H9 (cell line): ENCODE measurements at regions not wholly inside any gene's neighbourhood (a gene's known extent, or its start where the extent isn't known, plus 50 kb on each side); places are given as distances from the start of the nearest gene placed in this dataset.

Source experiments
- DNase-seq: peaks from one replicate; pipeline ENCODE4 v3.0.0-alpha.2; 2017
- H2AFZ ChIP-seq: one replicate; pipeline ENCODE4 v1.6.1; 2013; ENCODE audit warnings: mild to moderate bottlenecking, low read length, control low read depth, moderate library complexity
- H2AK5ac ChIP-seq: 2 replicates; pipeline ENCODE4 v1.6.1; 2013; ENCODE audit warnings: low read length, control low read depth, mixed read lengths; ENCODE audit not compliant: insufficient read length
- H2BK120ac ChIP-seq: one replicate; pipeline ENCODE4 v1.6.1; 2013; ENCODE audit warnings: low read depth, mild to moderate bottlenecking, low read length, control low read depth, inconsistent platforms; ENCODE audit not compliant: poor library complexity, severe bottlenecking
- H2BK12ac ChIP-seq: 2 replicates; pipeline ENCODE4 v1.6.1; 2013; ENCODE audit warnings: low read length, control low read depth, mixed read lengths, low read depth; ENCODE audit not compliant: insufficient read length
- H2BK15ac ChIP-seq: 2 replicates; pipeline ENCODE4 v1.6.1; 2013; ENCODE audit warnings: low read depth, low read length, control low read depth
- H2BK20ac ChIP-seq: one replicate; pipeline ENCODE4 v1.6.1; 2013; ENCODE audit warnings: low read depth, mild to moderate bottlenecking, low read length, control low read depth, inconsistent platforms; ENCODE audit not compliant: poor library complexity, severe bottlenecking
- H2BK5ac ChIP-seq: 2 replicates; pipeline ENCODE4 v1.6.1; 2013; ENCODE audit warnings: low read length, control low read depth, mixed read lengths; ENCODE audit not compliant: insufficient read length
- H3K14ac ChIP-seq: 2 replicates; pipeline ENCODE4 v1.6.1; 2013; ENCODE audit warnings: low read length, control low read depth; ENCODE audit not compliant: insufficient read depth
- H3K18ac ChIP-seq: 2 replicates; pipeline ENCODE4 v1.6.1; 2013; ENCODE audit warnings: low read depth, mild to moderate bottlenecking, mixed read lengths, low read length, control low read depth; ENCODE audit not compliant: insufficient read length
- H3K23ac ChIP-seq: 2 replicates; pipeline ENCODE4 v1.6.1; 2013; ENCODE audit warnings: low read length, control low read depth, mixed read lengths, low read depth; ENCODE audit not compliant: insufficient read length
- H3K23me2 ChIP-seq: 2 replicates; pipeline ENCODE4 v1.6.1; 2013; ENCODE audit warnings: low read depth, mild to moderate bottlenecking, mixed read lengths, low read length, control low read depth; ENCODE audit not compliant: insufficient read length, poor library complexity, severe bottlenecking
- H3K27ac ChIP-seq: 2 replicates; pipeline ENCODE4 v1.5.1; 2013; ENCODE audit warnings: low read length, control low read depth, mixed read lengths, low read depth; ENCODE audit not compliant: insufficient read length
- H3K27me3 ChIP-seq: 2 replicates; pipeline ENCODE4 v1.6.1; 2013; ENCODE audit warnings: low read length, control low read depth, inconsistent platforms; ENCODE audit not compliant: insufficient read depth
- H3K4ac ChIP-seq: 2 replicates; pipeline ENCODE4 v1.6.1; 2013; ENCODE audit warnings: low read depth, mild to moderate bottlenecking, control low read depth, inconsistent platforms, low read length, moderate library complexity
- H3K4me1 ChIP-seq: 2 replicates; pipeline ENCODE4 v1.6.1; 2013; ENCODE audit warnings: low read length, control low read depth, inconsistent platforms; ENCODE audit not compliant: insufficient read depth
- H3K4me2 ChIP-seq: 2 replicates; pipeline ENCODE4 v1.6.1; 2013; ENCODE audit warnings: low read length, control low read depth, mixed read lengths; ENCODE audit not compliant: insufficient read length, insufficient read depth
- H3K56ac ChIP-seq: 2 replicates; pipeline ENCODE4 v1.6.1; 2013; ENCODE audit warnings: low read depth, mild to moderate bottlenecking, mixed read lengths, low read length, control low read depth; ENCODE audit not compliant: insufficient read length
- H3K79me1 ChIP-seq: 2 replicates; pipeline ENCODE4 v1.6.1; 2013; ENCODE audit warnings: low read depth, mild to moderate bottlenecking, moderate library complexity, low read length, control low read depth, inconsistent platforms; ENCODE audit not compliant: insufficient read depth, poor library complexity, severe bottlenecking
- H3K79me2 ChIP-seq: 2 replicates; pipeline ENCODE4 v1.6.1; 2013; ENCODE audit warnings: low read length, control low read depth, inconsistent platforms; ENCODE audit not compliant: insufficient read depth
- H3K9ac ChIP-seq: 2 replicates; pipeline ENCODE4 v1.6.1; 2013; ENCODE audit warnings: low read length, control low read depth, mixed read lengths; ENCODE audit not compliant: insufficient read length; ENCODE audit errors: extremely low read depth
- H3K9me3 ChIP-seq: one replicate; pipeline ENCODE4 v1.6.1; 2013; ENCODE audit warnings: low read depth, low read length, inconsistent platforms; ENCODE audit not compliant: control insufficient read depth
- H3T11ph ChIP-seq: one replicate; pipeline ENCODE4 v1.6.1; 2013; ENCODE audit warnings: mild to moderate bottlenecking, low read length, control low read depth, inconsistent platforms
- H4K20me1 ChIP-seq: one replicate; pipeline ENCODE4 v1.6.1; 2013; ENCODE audit not compliant: control insufficient read depth, insufficient read length, insufficient read depth
- H4K5ac ChIP-seq: 2 replicates; pipeline ENCODE4 v1.6.1; 2013; ENCODE audit warnings: low read depth, mild to moderate bottlenecking, mixed read lengths, low read length, control low read depth; ENCODE audit not compliant: insufficient read length
- H4K8ac ChIP-seq: replicated peaks from 2 replicates; pipeline ENCODE4 v1.6.1; 2013; ENCODE audit warnings: low read length, control low read depth, mixed read lengths, low read depth; ENCODE audit not compliant: insufficient read length
- H4K91ac ChIP-seq: 2 replicates; pipeline ENCODE4 v1.6.1; 2013; ENCODE audit warnings: low read depth, mild to moderate bottlenecking, moderate library complexity, mixed read lengths, low read length, control low read depth; ENCODE audit not compliant: insufficient read length
- H3K27ac Mint-ChIP-seq, 3 experiments: 2 replicates in 2 of 3; 3 replicates in 1 of 3; pipeline ENCODE4 v1.8.0; 2020 to 2021; ENCODE audit warnings: mixed read lengths in 3 of 3, mild to moderate bottlenecking in 1 of 3, moderate library complexity in 1 of 3
- H3K27me3 Mint-ChIP-seq: 2 replicates; pipeline ENCODE4 v1.8.0; 2021; ENCODE audit warnings: low read depth, mild to moderate bottlenecking, moderate library complexity, mixed read lengths
- H3K36me3 Mint-ChIP-seq, 3 experiments: 2 replicates in 2 of 3; 3 replicates in 1 of 3; pipeline ENCODE4 v1.8.0; 2020 to 2021; ENCODE audit warnings: low read depth in 3 of 3, mixed read lengths in 3 of 3; ENCODE audit not compliant: insufficient read depth in 1 of 3
- H3K4me1 Mint-ChIP-seq, 2 experiments: 2 replicates each; pipeline ENCODE4 v1.8.0; 2020; ENCODE audit warnings: mixed read lengths in 2 of 2
- H3K4me3 Mint-ChIP-seq, 2 experiments: 2 replicates in 1 of 2; 3 replicates in 1 of 2; pipeline ENCODE4 v1.8.0; 2020 to 2021; ENCODE audit warnings: mild to moderate bottlenecking in 2 of 2, mixed read lengths in 2 of 2, moderate library complexity in 1 of 2
- H3K9me3 Mint-ChIP-seq, 2 experiments: 2 replicates in 1 of 2; 3 replicates in 1 of 2; pipeline ENCODE4 v1.8.0; 2020; ENCODE audit warnings: mild to moderate bottlenecking in 2 of 2, mixed read lengths in 2 of 2, moderate library complexity in 1 of 2
- WGBS: extraction: QIAGEN DNeasy Blood & Tissue Kit; methylation state at CpG from one replicate; pipeline ENCODE4 v1.1.7; 2013; ENCODE audit warnings: missing lambda C conversion rate, low lambda C conversion rate, mixed read lengths; ENCODE audit not compliant: insufficient read length; ENCODE audit errors: extremely low coverage; 5-methylcytosine and 5-hydroxymethylcytosine counted together
- TF ChIP-seq, protein P1 (sequence below): fragments of 200-600 bp; sonication (generic); conservative IDR thresholded peaks from 3 replicates; pipeline ENCODE4 v1.8.0; 2021; ENCODE audit warnings: antibody characterized with exemption, mild to moderate bottlenecking

GRCh38 chr5:32960340-32961058 is 249.4 kb downstream of the NPR3 start:
- Mint-ChIP-seq H3K27me3 (no peaks in the 10 kb centered on the region), H3K9me3 (peaks cover 5 to 15% of the 10 kb centered on the region in 2 experiments; a peak in 4 of 5 replicates), H3K27ac (no peak overlapping the region), H3K4me3 (no peak overlapping the region), H3K4me1 (peaks cover 20 to 22% of the 10 kb centered on the region in 2 experiments), H3K36me3 (peaks cover 0 to 19% (median 0%) of the 10 kb centered on the region in 3 experiments; a peak in 6 of 7 replicates)
- no peaks in the 10 kb centered on the region for H3K27me3 ChIP-seq
- H3K79me2 ChIP-seq = no peaks in the 10 kb centered on the region
- H2BK5ac ChIP-seq = no peak overlapping the region
- no peak overlapping the region for H3K4ac ChIP-seq
- no peak overlapping the region for H3K27ac ChIP-seq
- no peak overlapping the region for H3K9ac ChIP-seq
- no peak overlapping the region for H3K14ac ChIP-seq
- H3K23ac ChIP-seq = no peak overlapping the region
- H3K23me2 ChIP-seq = no peaks in the 10 kb centered on the region
- no peak overlapping the region for H4K8ac ChIP-seq
- no peak overlapping the region for H2BK20ac ChIP-seq
- no peak overlapping the region for H2AK5ac ChIP-seq
- TF ChIP-seq, protein P1, sequence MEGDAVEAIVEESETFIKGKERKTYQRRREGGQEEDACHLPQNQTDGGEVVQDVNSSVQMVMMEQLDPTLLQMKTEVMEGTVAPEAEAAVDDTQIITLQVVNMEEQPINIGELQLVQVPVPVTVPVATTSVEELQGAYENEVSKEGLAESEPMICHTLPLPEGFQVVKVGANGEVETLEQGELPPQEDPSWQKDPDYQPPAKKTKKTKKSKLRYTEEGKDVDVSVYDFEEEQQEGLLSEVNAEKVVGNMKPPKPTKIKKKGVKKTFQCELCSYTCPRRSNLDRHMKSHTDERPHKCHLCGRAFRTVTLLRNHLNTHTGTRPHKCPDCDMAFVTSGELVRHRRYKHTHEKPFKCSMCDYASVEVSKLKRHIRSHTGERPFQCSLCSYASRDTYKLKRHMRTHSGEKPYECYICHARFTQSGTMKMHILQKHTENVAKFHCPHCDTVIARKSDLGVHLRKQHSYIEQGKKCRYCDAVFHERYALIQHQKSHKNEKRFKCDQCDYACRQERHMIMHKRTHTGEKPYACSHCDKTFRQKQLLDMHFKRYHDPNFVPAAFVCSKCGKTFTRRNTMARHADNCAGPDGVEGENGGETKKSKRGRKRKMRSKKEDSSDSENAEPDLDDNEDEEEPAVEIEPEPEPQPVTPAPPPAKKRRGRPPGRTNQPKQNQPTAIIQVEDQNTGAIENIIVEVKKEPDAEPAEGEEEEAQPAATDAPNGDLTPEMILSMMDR = no peak
- WGBS = no CpG with 5 or more reads among the region's 2 CpGs
- H4K20me1 ChIP-seq = no peaks in the 10 kb centered on the region
- H2BK12ac ChIP-seq = no peak overlapping the region
- H3K79me1 ChIP-seq = no peaks in the 10 kb centered on the region
- H4K91ac ChIP-seq = no peak overlapping the region
- H3K4me1 ChIP-seq = no peaks in the 10 kb centered on the region; the same call in 1 of the 2 replicates
- H3K56ac ChIP-seq = no peak overlapping the region
- H2AFZ ChIP-seq = no peak overlapping the region
- no peaks in the 10 kb centered on the region for H3K9me3 ChIP-seq
- no peak overlapping the region for H3T11ph ChIP-seq
- no peak overlapping the region for H4K5ac ChIP-seq
- H2BK120ac ChIP-seq = no peak overlapping the region
- no peak overlapping the region for H3K18ac ChIP-seq
- no peak overlapping the region for H2BK15ac ChIP-seq
- DNase-seq = no peak
- H3K4me2 ChIP-seq = no peak overlapping the region
